ENCODE measurements at regions not wholly inside any gene's neighbourhood (a gene's known extent, or its start where the extent isn't known, plus 50 kb on each side); places are given as distances from the start of the nearest gene placed in this dataset.

DNA sequence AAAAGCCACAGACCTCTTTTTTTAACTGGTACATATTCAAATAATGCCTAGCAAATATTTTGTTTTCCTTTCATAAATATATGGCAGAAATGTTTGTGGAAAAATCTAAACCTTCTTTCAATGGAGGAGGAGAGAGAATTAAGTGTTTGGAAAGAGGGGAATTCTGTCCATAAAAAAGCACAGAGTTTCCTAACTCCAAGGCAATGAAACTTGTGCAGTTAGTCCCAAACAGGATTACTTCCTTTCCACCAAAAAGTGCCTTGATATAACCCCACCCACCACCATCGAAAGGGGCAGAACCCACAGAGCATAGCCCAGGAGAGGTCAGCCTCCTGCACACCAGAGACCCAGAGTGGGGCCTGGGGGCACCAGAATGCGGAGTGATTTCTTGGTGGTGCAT lies 106.3 kb downstream of the OGFRL1 start:
- TF ChIP-seq, protein P1, sequence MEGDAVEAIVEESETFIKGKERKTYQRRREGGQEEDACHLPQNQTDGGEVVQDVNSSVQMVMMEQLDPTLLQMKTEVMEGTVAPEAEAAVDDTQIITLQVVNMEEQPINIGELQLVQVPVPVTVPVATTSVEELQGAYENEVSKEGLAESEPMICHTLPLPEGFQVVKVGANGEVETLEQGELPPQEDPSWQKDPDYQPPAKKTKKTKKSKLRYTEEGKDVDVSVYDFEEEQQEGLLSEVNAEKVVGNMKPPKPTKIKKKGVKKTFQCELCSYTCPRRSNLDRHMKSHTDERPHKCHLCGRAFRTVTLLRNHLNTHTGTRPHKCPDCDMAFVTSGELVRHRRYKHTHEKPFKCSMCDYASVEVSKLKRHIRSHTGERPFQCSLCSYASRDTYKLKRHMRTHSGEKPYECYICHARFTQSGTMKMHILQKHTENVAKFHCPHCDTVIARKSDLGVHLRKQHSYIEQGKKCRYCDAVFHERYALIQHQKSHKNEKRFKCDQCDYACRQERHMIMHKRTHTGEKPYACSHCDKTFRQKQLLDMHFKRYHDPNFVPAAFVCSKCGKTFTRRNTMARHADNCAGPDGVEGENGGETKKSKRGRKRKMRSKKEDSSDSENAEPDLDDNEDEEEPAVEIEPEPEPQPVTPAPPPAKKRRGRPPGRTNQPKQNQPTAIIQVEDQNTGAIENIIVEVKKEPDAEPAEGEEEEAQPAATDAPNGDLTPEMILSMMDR (IDR thresholded peaks at IDR 0.05 in 4 of 5, conservative IDR thresholded peaks at IDR 0.05 in 1 of 5): no peak
- TF ChIP-seq POLR2A (IDR thresholded peaks at IDR 0.05): no peak
